Endothelial cell of umbilical vein (primary cell): ENCODE measurements at regions not wholly inside any gene's neighbourhood (a gene's known extent, or its start where the extent isn't known, plus 50 kb on each side); places are given as distances from the start of the nearest gene placed in this dataset.

Experiments used
- BruUV-seq: library from RNA; stranded (reverse); fragments of 400-500 nt; replicated peaks from 2 replicates; lab custom pipeline; 2021; lab: Mats Ljungman, UMichigan
- CTCF ChIA-PET: fragments of 300-600, 350-600 bp; sonication (Branson Sonifier 250); formaldehyde crosslinking; loops from one replicate; lab custom pipeline; 2021; ENCODE audit warnings: antibody characterized with exemption, inconsistent platforms; lab: Charles Lee
- POLR2A ChIA-PET: fragments of 300-600, 350-600 bp; sonication (Branson Sonifier 250); formaldehyde crosslinking; loops from one replicate; lab custom pipeline; 2021; ENCODE audit warnings: antibody characterized with exemption, inconsistent platforms; lab: Charles Lee
- DNase-seq: peaks from one replicate; pipeline ENCODE4 v3.0.0-alpha.2; 2011; ENCODE audit warnings: low read depth, low spot score
- FAIRE-seq: peaks from 2 replicates; lab custom pipeline; 2011; peaks lifted over from hg19 to GRCh38; lab: Jason Lieb, UNC
- H2AFZ ChIP-seq: 2 replicates; pipeline ENCODE4 v1.6.0; 2012; ENCODE audit warnings: low read depth, low read length, control low read depth, inconsistent platforms
- H3K27ac ChIP-seq: 2 replicates; pipeline ENCODE4 v1.5.1; 2011; ENCODE audit warnings: low read depth, mild to moderate bottlenecking, control low read depth, low read length, moderate library complexity; ENCODE audit not compliant: insufficient read depth
- H3K27me3 ChIP-seq, 2 experiments: 2 replicates each; pipeline versions ENCODE4 v1.6.0 to v1.6.1; 2011; ENCODE audit warnings: low read length in 2 of 2, mixed read lengths in 1 of 2; ENCODE audit not compliant: control insufficient read depth in 2 of 2, insufficient read depth in 2 of 2
- H3K36me3 ChIP-seq, 2 experiments: 2 replicates in 1 of 2; 3 replicates in 1 of 2; pipeline ENCODE4 v1.5.1; 2011; ENCODE audit warnings: low read length in 2 of 2, mild to moderate bottlenecking in 1 of 2, moderate library complexity in 1 of 2; ENCODE audit not compliant: control insufficient read depth in 2 of 2, insufficient read depth in 2 of 2; ENCODE audit errors: extremely low read depth in 1 of 2
- H3K4me1 ChIP-seq: 3 replicates; pipeline ENCODE4 v1.5.1; 2011; ENCODE audit warnings: mild to moderate bottlenecking, low read length; ENCODE audit not compliant: control insufficient read depth, insufficient read depth; ENCODE audit errors: extremely low read depth
- H3K4me2 ChIP-seq: 2 replicates; pipeline ENCODE4 v1.6.1; 2011; ENCODE audit warnings: low read length, control low read depth, mixed read lengths; ENCODE audit not compliant: insufficient read depth
- H3K4me3 ChIP-seq, 3 experiments: fragments of 200-600 bp in 1 of 3; sonication (generic), shearing (Covaris generic) in 1 of 3; replicated peaks in 1 of 3; 2 replicates each; pipeline ENCODE4 v1.5.1; 2011 to 2016; ENCODE audit warnings: control low read depth in 3 of 3, low read length in 3 of 3, mild to moderate bottlenecking in 2 of 3, inconsistent platforms in 1 of 3, low read depth in 1 of 3, moderate library complexity in 1 of 3; ENCODE audit not compliant: insufficient read depth in 1 of 3
- H3K79me2 ChIP-seq: 2 replicates; pipeline ENCODE4 v1.6.0; 2012; ENCODE audit warnings: low read length, inconsistent platforms; ENCODE audit not compliant: control insufficient read depth, insufficient read depth
- H3K9ac ChIP-seq: replicated peaks from 2 replicates; pipeline ENCODE3; 2011; ENCODE audit warnings: low read length, control low read depth; ENCODE audit not compliant: insufficient read depth; ENCODE audit errors: extremely low read depth
- H3K9me1 ChIP-seq: replicated peaks from 3 replicates; pipeline ENCODE4 v1.6.0; 2011; ENCODE audit warnings: mild to moderate bottlenecking, low read length; ENCODE audit not compliant: control insufficient read depth, insufficient read depth; ENCODE audit errors: extremely low read depth
- H3K9me3 ChIP-seq: replicated peaks from 2 replicates; pipeline ENCODE4 v1.5.1; 2012; ENCODE audit warnings: low read length, inconsistent platforms; ENCODE audit not compliant: control insufficient read depth, insufficient read depth
- H4K20me1 ChIP-seq: replicated peaks from 2 replicates; pipeline ENCODE3; 2011; ENCODE audit warnings: mild to moderate bottlenecking, low read length; ENCODE audit not compliant: control insufficient read depth, insufficient read depth; ENCODE audit errors: extremely low read depth
- CTCF ChIP-seq, 2 donors: IDR thresholded peaks; 1 replicate in 1 of 2; 2 replicates in 1 of 2; pipeline ENCODE4 v1.5.1; 2011; ENCODE audit warnings: low read length in 2 of 2, mild to moderate bottlenecking in 2 of 2, moderate library complexity in 2 of 2, control low read depth in 1 of 2, inconsistent platforms in 1 of 2, low read depth in 1 of 2; ENCODE audit not compliant: insufficient read depth in 1 of 2; ENCODE audit errors: extremely low read depth in 1 of 2
- EZH2 ChIP-seq: IDR thresholded peaks from 2 replicates; pipeline ENCODE4 v1.6.1; 2012; ENCODE audit warnings: borderline replicate concordance, low read depth, mild to moderate bottlenecking, moderate library complexity, low read length, inconsistent platforms; ENCODE audit not compliant: severe bottlenecking
- FOS ChIP-seq: IDR thresholded peaks from 2 replicates; pipeline ENCODE4 v1.6.1; 2011; ENCODE audit warnings: mild to moderate bottlenecking, low read length, moderate library complexity, borderline replicate concordance; ENCODE audit not compliant: insufficient read depth
- GATA2 ChIP-seq: IDR thresholded peaks from 2 replicates; pipeline ENCODE4 v1.7.0; 2011; ENCODE audit warnings: low read depth, mild to moderate bottlenecking, moderate library complexity, mixed read lengths, low read length; ENCODE audit not compliant: insufficient read length, insufficient read depth
- JUN ChIP-seq: IDR thresholded peaks from 2 replicates; pipeline ENCODE4 v1.6.1; 2011; ENCODE audit warnings: borderline replicate concordance, low read depth; ENCODE audit not compliant: insufficient read length, insufficient read depth
- MAX ChIP-seq: IDR thresholded peaks from 2 replicates; pipeline ENCODE4 v1.6.1; 2011; ENCODE audit not compliant: insufficient read depth, insufficient read length
- MYC ChIP-seq: IDR thresholded peaks from one replicate; pipeline ENCODE4 v1.6.1; 2011; ENCODE audit warnings: mild to moderate bottlenecking, low read depth, low read length
- POLR2A ChIP-seq: IDR thresholded peaks from 2 replicates; pipeline ENCODE4 v1.6.1; 2012; ENCODE audit warnings: low read depth, mild to moderate bottlenecking, control low read depth, low read length
- POLR2AphosphoS5 ChIP-seq: IDR thresholded peaks from 2 replicates; pipeline ENCODE4 v1.6.1; 2012; ENCODE audit warnings: low read depth, mild to moderate bottlenecking, control low read depth, low read length, moderate library complexity; ENCODE audit not compliant: insufficient read depth
- dilution Hi-C: fragments of 300-500 bp; cut with MboI; formaldehyde crosslinking; loops from one replicate; pipeline ENCODE4 v1.15.0; 2019; ENCODE audit warnings: low sequenced_read_pairs; ENCODE audit not compliant: extremely low pct_ligation_motif_present
- intact Hi-C: fragments of 100-400 bp; cut with micrococcal nuclease; formaldehyde crosslinking; loops from one replicate; pipeline ENCODE4 v1.10.0; 2022

- H3K9me1 ChIP-seq: no peaks in the 10 kb centered on the region
- no peaks in the 10 kb centered on the region for H3K4me1 ChIP-seq
- H3K4me2 ChIP-seq: no peak overlapping the region
- FAIRE-seq: no peak
- ChIA-PET POLR2A (no interaction called here), CTCF (interaction anchor here (1.1 kb wide), 1 partner anchor 22 kb away, joined by 3 read pairs; no protein-coding TSS in a partner anchor)
- no peaks in the 10 kb centered on the region for H4K20me1 ChIP-seq
- DNase-seq: no peak
- H3K9me3 ChIP-seq: no peaks in the 10 kb centered on the region
- no peak overlapping the region for H2AFZ ChIP-seq
- no TSS peak for BruUV-seq
- intact Hi-C loops (no loop called here), dilution Hi-C loops (no loop called here)
- no peak overlapping the region for H3K27ac ChIP-seq
- no peak overlapping the region for H3K4me3 ChIP-seq
- no peaks in the 10 kb centered on the region for H3K36me3 ChIP-seq
- no peak for TF ChIP-seq POLR2A
- TF ChIP-seq MAX: no peak
- H3K79me2 ChIP-seq: no peaks in the 10 kb centered on the region
- H3K27me3 ChIP-seq: no peaks in the 10 kb centered on the region
- H3K9ac ChIP-seq: no peak overlapping the region
Measured at GRCh38 chr1:117262976-117263375, 52.2 kb upstream of the VTCN1 start.

GRCh38 chr1:117261424-117261785 lies 50.7 kb upstream of the VTCN1 start:
- no peak overlapping the region for H3K4me2 ChIP-seq
- H3K4me3 ChIP-seq: no peak overlapping the region
- no peaks in the 10 kb centered on the region for H3K9me1 ChIP-seq
- no peaks in the 10 kb centered on the region for H4K20me1 ChIP-seq
- no peak for DNase-seq
- no peaks in the 10 kb centered on the region for H3K36me3 ChIP-seq
- ChIA-PET POLR2A (no interaction called here), CTCF (no interaction called here)
- intact Hi-C loops: no loop called here
- H2AFZ ChIP-seq: no peak overlapping the region
- no peak for FAIRE-seq
- no TSS peak for BruUV-seq
- dilution Hi-C loops: no loop called here
- no peak overlapping the region for H3K27ac ChIP-seq
- TF ChIP-seq JUN: no peak
- TF ChIP-seq GATA2: no peak
- TF ChIP-seq MAX: no peak
- TF ChIP-seq MYC: no peak
- no peak for TF ChIP-seq CTCF (IDR thresholded peaks at IDR 0.05; ENCODE audit: extremely low read depth in 1 of 2, insufficient read depth in 1 of 2, low read depth in 1 of 2, low read length in 2 of 2)
- no peak for TF ChIP-seq EZH2
- no peak for TF ChIP-seq POLR2A
- TF ChIP-seq FOS: no peak
- TF ChIP-seq POLR2AphosphoS5: no peak
- H3K27me3 ChIP-seq: no peaks in the 10 kb centered on the region
- H3K79me2 ChIP-seq: no peaks in the 10 kb centered on the region
- H3K9ac ChIP-seq: no peak overlapping the region
- H3K4me1 ChIP-seq: no peaks in the 10 kb centered on the region
- H3K9me3 ChIP-seq: no peaks in the 10 kb centered on the region
